Lower leg skin (tissue), 3 donors: ENCODE measurements at regions not wholly inside any gene's neighbourhood (a gene's known extent, or its start where the extent isn't known, plus 50 kb on each side); places are given as distances from the start of the nearest gene placed in this dataset.

Experiments
- CTCF ChIP-seq, 3 donors: fragments of 450-650 bp; IDR thresholded peaks; one replicate each; pipeline ENCODE4 v1.5.1; 2016; ENCODE audit warnings: antibody characterized with exemption in 3 of 3, mild to moderate bottlenecking in 3 of 3, moderate library complexity in 2 of 3
- POLR2A ChIP-seq, 2 donors: fragments of 450-650 bp; IDR thresholded peaks; one replicate each; pipeline ENCODE4 v1.6.1; 2016 to 2017; ENCODE audit warnings: antibody characterized with exemption in 2 of 2, mild to moderate bottlenecking in 1 of 2, moderate library complexity in 1 of 2

GRCh38 chr6:56756791-56757587 lies 114.3 kb upstream of the DST start:
- TF ChIP-seq POLR2A (IDR thresholded peaks at IDR 0.05) = no peak
- no peak for TF ChIP-seq CTCF (IDR thresholded peaks at IDR 0.05)
